Retinal pigment epithelial cell (primary cell): ENCODE measurements at regions not wholly inside any gene's neighbourhood (a gene's known extent, or its start where the extent isn't known, plus 50 kb on each side); places are given as distances from the start of the nearest gene placed in this dataset.

Experiments
- DNase-seq: peaks from one replicate; pipeline ENCODE4 v3.0.0-alpha.2; 2010; ENCODE audit warnings: low read depth
- H3K4me3 ChIP-seq: 2 replicates; pipeline ENCODE4 v1.5.1; 2011; ENCODE audit warnings: mild to moderate bottlenecking, low read length, control low read depth, moderate library complexity
- TF ChIP-seq, protein P1 (sequence below): conservative IDR thresholded peaks from 2 replicates; pipeline ENCODE4 v1.5.1; 2011; ENCODE audit warnings: low read depth, low read length, control low read depth, inconsistent platforms

DNA sequence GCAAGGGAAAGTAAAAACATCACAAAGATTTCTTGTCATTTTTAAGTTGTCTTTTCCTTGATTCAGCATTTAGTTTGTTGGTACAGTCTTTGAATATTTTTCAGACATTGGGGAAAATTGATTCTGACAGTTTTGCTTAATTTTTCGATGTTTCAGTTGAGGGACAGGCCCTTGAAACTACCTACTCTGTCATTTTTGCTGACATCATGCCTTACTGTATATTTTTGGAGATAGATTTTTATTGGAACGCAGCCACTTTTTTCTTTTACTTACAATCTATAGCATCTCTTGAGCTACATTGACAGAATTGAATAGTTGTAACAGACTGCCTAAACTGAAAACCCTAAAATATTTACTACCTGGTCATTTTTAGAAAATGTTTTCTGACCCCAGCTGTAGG is 297.1 kb upstream of the KIF2B start:
- TF ChIP-seq, protein P1, sequence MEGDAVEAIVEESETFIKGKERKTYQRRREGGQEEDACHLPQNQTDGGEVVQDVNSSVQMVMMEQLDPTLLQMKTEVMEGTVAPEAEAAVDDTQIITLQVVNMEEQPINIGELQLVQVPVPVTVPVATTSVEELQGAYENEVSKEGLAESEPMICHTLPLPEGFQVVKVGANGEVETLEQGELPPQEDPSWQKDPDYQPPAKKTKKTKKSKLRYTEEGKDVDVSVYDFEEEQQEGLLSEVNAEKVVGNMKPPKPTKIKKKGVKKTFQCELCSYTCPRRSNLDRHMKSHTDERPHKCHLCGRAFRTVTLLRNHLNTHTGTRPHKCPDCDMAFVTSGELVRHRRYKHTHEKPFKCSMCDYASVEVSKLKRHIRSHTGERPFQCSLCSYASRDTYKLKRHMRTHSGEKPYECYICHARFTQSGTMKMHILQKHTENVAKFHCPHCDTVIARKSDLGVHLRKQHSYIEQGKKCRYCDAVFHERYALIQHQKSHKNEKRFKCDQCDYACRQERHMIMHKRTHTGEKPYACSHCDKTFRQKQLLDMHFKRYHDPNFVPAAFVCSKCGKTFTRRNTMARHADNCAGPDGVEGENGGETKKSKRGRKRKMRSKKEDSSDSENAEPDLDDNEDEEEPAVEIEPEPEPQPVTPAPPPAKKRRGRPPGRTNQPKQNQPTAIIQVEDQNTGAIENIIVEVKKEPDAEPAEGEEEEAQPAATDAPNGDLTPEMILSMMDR, result no peak
- H3K4me3 ChIP-seq, result no peak overlapping the region
- DNase-seq, result no peak

- TF ChIP-seq, protein P1, result peak; percentile 52
- no peak for DNase-seq
- H3K4me3 ChIP-seq, result no peak overlapping the region
These were observed 306.1 kb upstream of the KIF2B start for GRCh38 chr17:53516636-53517035.

- TF ChIP-seq, protein P1, result no peak
- DNase-seq, result no peak
- no peak overlapping the region for H3K4me3 ChIP-seq
These were observed 323.4 kb upstream of the KIF2B start for GRCh38 chr17:53499277-53499676.

GRCh38 chr17:53496356-53496755 is 326.4 kb upstream of the KIF2B start:
- H3K4me3 ChIP-seq, result no peak overlapping the region
- TF ChIP-seq, protein P1, result no peak
- no peak for DNase-seq

DNA sequence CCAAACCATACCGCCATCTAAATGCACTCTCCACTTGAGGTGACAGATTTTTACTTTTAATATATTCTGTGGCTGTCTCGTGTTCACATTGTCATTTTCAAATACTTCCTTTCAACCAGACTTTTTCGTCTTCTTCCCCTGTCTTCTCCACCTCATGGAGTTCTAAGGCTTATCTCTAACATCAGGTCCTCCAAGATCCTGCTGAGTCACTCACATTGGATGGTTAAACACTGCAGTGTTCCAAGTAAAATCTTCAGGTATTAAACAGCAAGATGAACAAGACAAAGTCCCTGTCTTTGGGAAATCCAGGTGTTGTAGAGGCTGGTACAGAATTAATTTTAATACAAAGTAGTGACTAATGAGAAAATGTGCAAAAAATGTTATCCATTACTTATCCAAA is 330.2 kb upstream of the KIF2B start:
- TF ChIP-seq, protein P1, result no peak
- H3K4me3 ChIP-seq, result no peak overlapping the region
- DNase-seq, result no peak

DNA sequence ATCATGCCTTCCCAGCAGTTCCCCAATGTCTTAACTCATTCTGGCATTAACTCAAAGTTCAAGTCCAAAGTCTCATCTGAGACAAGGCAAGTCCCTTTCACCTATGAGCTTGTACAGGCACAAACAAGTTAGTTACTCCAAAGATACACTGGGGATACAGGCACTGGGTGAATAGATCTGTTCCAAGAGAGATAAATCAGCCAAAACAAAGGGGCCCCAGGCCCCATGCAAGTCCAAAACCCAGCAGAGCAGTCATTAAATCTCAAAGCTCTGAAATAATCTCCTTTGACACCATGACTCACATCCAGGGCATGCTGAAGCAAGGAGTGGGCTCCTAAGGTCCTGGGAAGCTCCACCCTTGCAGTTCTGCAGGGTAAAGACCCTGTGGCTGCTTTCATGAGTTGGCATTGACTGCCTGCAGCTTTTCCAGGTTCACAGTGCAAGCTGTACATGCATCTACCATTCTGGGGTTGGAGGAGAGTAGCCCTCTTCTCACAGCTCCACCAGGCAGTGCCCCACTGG is 332.2 kb upstream of the KIF2B start:
- DNase-seq, result peak; percentile 29
- H3K4me3 ChIP-seq, result no peak overlapping the region
- TF ChIP-seq, protein P1, result no peak

GRCh38 chr17:53483704-53484103 is 339.0 kb upstream of the KIF2B start:
- TF ChIP-seq, protein P1, result no peak

More at GRCh38 chr17:53483704-53484103, 339.0 kb upstream of the KIF2B start:
- H3K4me3 ChIP-seq, result no peak overlapping the region
- DNase-seq, result no peak
